BLaER1 (cell line): ENCODE measurements at regions not wholly inside any gene's neighbourhood (a gene's known extent, or its start where the extent isn't known, plus 50 kb on each side); places are given as distances from the start of the nearest gene placed in this dataset.

Experiments used
- H3K27ac ChIP-seq: shearing (Covaris generic); formaldehyde crosslinking; 2 replicates; pipeline ENCODE4 v1.8.1; 2022
- H3K27me3 ChIP-seq: shearing (Covaris generic); formaldehyde crosslinking; 2 replicates; pipeline ENCODE4 v1.8.1; 2022
- H3K36me3 ChIP-seq: shearing (Covaris generic); formaldehyde crosslinking; 2 replicates; pipeline ENCODE4 v1.8.1; 2022
- H3K4me1 ChIP-seq: shearing (Covaris generic); formaldehyde crosslinking; 2 replicates; pipeline ENCODE4 v1.8.1; 2022
- H3K4me2 ChIP-seq: shearing (Covaris generic); formaldehyde crosslinking; 2 replicates; pipeline ENCODE4 v1.8.1; 2022
- H3K4me3 ChIP-seq: shearing (Covaris generic); formaldehyde crosslinking; 2 replicates; pipeline ENCODE4 v1.8.1; 2022
- H3K9ac ChIP-seq: shearing (Covaris generic); formaldehyde crosslinking; 2 replicates; pipeline ENCODE4 v1.8.1; 2022
- H3K9me3 ChIP-seq: shearing (Covaris generic); formaldehyde crosslinking; 2 replicates; pipeline ENCODE4 v1.8.1; 2022
- H4K20me1 ChIP-seq: shearing (Covaris generic); formaldehyde crosslinking; 2 replicates; pipeline ENCODE4 v1.8.1; 2022
- Cebpa-rat ChIP-seq: shearing (Covaris generic); IDR thresholded peaks from 2 replicates; pipeline ENCODE4 v1.8.1; 2022

DNA sequence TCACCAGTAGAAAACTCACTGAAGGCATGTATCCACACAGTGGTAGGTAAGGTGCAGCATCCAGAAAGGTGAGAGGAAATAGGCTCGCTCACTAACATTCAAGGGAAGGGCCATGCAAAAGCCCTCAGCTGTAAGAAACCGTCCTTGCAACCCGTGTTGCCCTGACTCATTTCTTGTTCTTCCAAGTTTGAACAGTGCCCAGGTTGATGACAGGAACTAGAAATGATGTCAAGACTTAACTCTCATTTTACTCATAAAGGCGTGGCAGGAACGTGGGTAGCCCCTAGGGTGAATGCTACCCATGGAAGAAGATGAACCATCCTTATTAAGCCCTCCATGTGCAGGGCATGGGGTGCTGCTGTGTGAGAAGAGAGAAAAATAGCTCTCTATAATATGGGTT, 187.6 kb downstream of the CD83 start:
- Histone ChIP-seq H3K9ac (no peak overlapping the region), H3K4me3 (no peak overlapping the region), H3K36me3 (no peaks in the 10 kb centered on the region), H3K27ac (no peak overlapping the region), H4K20me1 (no peaks in the 10 kb centered on the region), H3K4me1 (no peaks in the 10 kb centered on the region), H3K27me3 (no peaks in the 10 kb centered on the region), H3K4me2 (no peak overlapping the region), H3K9me3 (peaks cover 8% of the 10 kb centered on the region; the same call in 1 of the 2 replicates)
- no peak for TF ChIP-seq Cebpa-rat

- no peaks in the 10 kb centered on the region for H3K27me3 ChIP-seq
- no peaks in the 10 kb centered on the region for H3K4me1 ChIP-seq
- H3K27ac ChIP-seq = no peak overlapping the region
- H4K20me1 ChIP-seq = no peaks in the 10 kb centered on the region
- H3K9me3 ChIP-seq = peaks cover 8% of the 10 kb centered on the region; the same call in 1 of the 2 replicates
- no peaks in the 10 kb centered on the region for H3K36me3 ChIP-seq
- no peak overlapping the region for H3K4me3 ChIP-seq
- H3K4me2 ChIP-seq = no peak overlapping the region
- no peak overlapping the region for H3K9ac ChIP-seq
- no peak for TF ChIP-seq Cebpa-rat
These were observed 188.1 kb downstream of the CD83 start for GRCh38 chr6:14305624-14306023.

DNA sequence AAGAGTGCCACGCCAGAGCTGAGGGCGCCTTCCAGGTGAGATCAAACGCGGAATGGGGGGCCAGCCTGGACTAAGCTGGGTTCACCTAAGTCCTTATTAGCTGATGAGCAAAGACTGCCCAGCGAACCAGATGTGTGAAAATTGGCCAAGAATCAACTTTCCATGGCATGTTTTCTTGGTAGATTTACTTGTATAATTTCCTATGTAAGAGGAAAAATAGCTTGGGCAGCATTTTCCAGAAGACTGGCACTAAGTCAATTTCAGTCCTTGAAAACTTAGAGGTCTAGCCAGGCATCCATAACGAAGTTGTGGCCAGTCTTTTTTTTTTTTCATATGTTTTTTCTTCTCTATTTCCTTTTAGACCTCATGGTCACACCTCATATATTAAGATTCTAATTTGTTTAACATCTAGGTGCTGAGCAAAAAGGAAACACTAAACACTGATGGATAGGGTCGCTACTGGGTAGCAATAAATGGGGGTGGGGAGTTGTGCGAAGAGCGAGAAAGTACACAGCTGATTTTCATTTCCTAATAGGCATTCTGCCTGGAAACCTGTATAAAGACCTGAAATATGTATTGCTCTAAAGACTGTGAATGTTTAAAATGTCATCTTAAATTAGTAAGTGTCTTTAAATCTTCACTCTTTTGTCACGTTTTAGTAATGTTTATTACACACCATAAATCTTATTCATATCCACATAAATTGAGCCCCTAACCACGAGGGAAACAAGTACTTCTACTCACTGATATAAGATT, 188.8 kb downstream of the CD83 start:
- Histone ChIP-seq H3K27me3 (no peaks in the 10 kb centered on the region), H3K9me3 (peaks cover 8% of the 10 kb centered on the region; the same call in 1 of the 2 replicates), H3K4me3 (no peak overlapping the region), H4K20me1 (no peaks in the 10 kb centered on the region), H3K4me2 (no peak overlapping the region), H3K27ac (no peak overlapping the region), H3K36me3 (no peaks in the 10 kb centered on the region), H3K4me1 (no peaks in the 10 kb centered on the region), H3K9ac (no peak overlapping the region)
- no peak for TF ChIP-seq Cebpa-rat

GRCh38 chr6:14309516-14309915, 191.9 kb downstream of the CD83 start:
- Histone ChIP-seq H3K4me1 (peaks cover 11% of the 10 kb centered on the region), H3K36me3 (no peaks in the 10 kb centered on the region), H3K9ac (no peak overlapping the region), H3K27me3 (no peaks in the 10 kb centered on the region), H3K9me3 (peaks cover 5% of the 10 kb centered on the region; the same call in 1 of the 2 replicates), H3K4me2 (no peak overlapping the region), H4K20me1 (no peaks in the 10 kb centered on the region), H3K4me3 (no peak overlapping the region), H3K27ac (no peak overlapping the region)
- no peak for TF ChIP-seq Cebpa-rat

DNA sequence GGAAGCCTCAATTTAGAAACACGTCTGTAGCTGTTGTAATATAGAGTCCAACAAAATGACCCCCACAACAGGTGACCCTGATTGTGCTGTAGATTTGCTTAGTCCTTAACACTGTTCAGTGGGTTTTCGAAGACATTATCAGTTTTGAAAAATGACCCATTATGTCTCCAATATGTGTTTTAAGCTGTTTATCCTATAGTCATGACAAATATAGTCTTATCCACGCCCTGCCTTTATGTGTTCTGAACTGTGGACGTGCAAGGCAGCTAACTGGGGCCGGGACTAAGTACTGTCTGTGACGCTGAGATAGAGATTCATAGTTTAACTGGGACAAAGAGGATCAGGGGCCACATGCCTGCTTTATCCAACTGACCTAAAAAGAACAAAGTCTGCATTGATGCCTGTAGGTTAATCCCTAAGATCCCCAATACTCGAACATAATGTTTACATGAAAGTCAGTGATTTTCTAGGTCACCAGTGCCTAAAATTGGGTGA, 192.4 kb downstream of the CD83 start:
- Histone ChIP-seq H3K4me2 (no peak overlapping the region), H3K9ac (no peak overlapping the region), H3K4me3 (no peak overlapping the region), H4K20me1 (no peaks in the 10 kb centered on the region), H3K9me3 (peaks cover 5% of the 10 kb centered on the region; the same call in 1 of the 2 replicates), H3K36me3 (no peaks in the 10 kb centered on the region), H3K27ac (no peak overlapping the region), H3K4me1 (peaks cover 16% of the 10 kb centered on the region), H3K27me3 (no peaks in the 10 kb centered on the region)
- TF ChIP-seq Cebpa-rat = no peak

DNA sequence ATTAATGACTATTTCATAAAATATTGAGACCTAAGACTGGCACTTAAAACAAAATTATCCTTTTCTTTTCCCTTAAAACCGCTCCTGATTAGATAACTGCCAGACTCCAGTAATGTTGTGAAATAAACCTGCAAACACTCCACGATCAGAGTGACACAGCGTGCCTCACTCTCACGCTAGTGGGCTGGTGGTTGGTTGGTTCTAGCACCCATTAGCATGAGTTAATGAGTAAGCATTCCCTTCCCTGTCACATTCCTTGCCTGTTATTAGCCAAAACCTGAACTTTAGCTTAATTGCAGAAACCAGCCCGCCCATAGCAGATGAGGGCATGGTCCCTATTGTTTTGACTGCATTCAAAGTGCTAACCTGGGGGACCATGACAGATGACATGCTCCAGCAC, 193.4 kb downstream of the CD83 start:
- Histone ChIP-seq H4K20me1 (no peaks in the 10 kb centered on the region), H3K4me1 (peaks cover 26% of the 10 kb centered on the region), H3K27me3 (no peaks in the 10 kb centered on the region), H3K9ac (no peak overlapping the region), H3K27ac (no peak overlapping the region), H3K9me3 (peaks cover 5% of the 10 kb centered on the region; the same call in 1 of the 2 replicates), H3K4me2 (no peak overlapping the region), H3K4me3 (no peak overlapping the region), H3K36me3 (no peaks in the 10 kb centered on the region)
- no peak for TF ChIP-seq Cebpa-rat

DNA sequence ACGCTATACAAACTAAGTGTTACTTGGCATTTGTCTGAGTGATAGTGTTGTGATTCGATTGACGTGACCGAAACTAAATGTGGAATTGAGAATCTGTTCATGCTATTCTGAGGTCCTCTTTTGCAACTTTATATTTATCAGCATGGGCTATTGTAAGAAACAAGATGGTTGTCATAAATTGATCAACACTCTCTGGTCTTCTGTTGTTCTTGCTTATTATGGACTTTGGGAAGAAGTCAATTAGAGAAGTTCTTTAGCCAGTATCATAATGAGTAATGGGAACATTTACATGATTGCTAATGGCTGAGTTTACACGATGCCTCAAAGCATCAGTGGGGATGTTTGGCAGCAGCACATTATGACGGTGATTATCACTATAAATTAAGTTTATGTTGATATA, 195.0 kb downstream of the CD83 start:
- Histone ChIP-seq H3K36me3 (no peaks in the 10 kb centered on the region), H3K9ac (no peak overlapping the region), H3K27ac (no peak overlapping the region), H3K9me3 (peaks cover 5% of the 10 kb centered on the region; the same call in 1 of the 2 replicates), H4K20me1 (no peaks in the 10 kb centered on the region), H3K27me3 (no peaks in the 10 kb centered on the region), H3K4me2 (no peak overlapping the region), H3K4me1 (peaks cover 42% of the 10 kb centered on the region), H3K4me3 (no peak overlapping the region)
- no peak for TF ChIP-seq Cebpa-rat

DNA sequence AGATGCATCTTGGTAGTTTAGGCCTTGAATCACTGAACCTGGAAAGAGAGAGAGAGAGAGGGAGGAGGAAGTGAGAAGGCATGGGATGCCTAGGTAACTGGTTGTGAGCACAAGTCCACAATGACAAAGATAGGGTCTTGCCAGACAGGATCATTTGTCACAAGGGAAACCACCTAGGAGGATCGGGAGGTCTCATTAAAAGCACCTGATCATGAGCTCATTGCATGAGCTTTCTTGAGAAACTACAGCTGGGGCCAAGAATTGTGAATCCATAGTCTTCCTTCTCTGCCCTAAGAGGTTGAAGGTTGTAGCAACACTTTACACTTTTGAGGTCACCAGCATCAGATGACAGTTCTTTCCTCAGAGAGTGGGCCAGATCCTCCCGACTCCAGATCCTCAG, 195.7 kb downstream of the CD83 start:
- no peak overlapping the region for H3K4me2 ChIP-seq
- no peak for TF ChIP-seq Cebpa-rat

DNA sequence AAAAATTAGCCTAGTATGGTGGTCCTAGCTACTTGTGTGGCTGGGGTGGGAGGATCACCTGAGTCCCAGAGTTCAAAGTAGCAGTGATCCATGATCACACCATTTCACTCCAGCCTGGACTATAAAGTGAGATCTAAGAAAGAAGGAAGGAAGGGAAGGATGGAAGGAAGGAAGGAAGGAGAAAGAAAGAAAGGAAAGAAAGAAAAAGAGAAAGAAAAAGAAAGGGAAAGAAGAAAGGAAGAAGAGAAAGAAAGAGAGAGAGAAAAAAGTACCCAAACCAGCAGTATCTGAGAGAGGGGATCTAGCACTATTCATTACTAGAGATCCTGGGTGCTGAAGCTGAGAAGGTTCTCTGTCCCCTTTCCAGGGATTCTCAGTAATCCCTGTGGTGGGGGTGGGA, 197.8 kb downstream of the CD83 start:
- H3K27me3 ChIP-seq = no peaks in the 10 kb centered on the region
- no peak overlapping the region for H3K9ac ChIP-seq
- peak overlapping the region; percentile 62 for H3K4me2 ChIP-seq
- no peaks in the 10 kb centered on the region for H3K36me3 ChIP-seq
- TF ChIP-seq Cebpa-rat = no peak
- H3K4me3 ChIP-seq = no peak overlapping the region
- 0 out of 2 replicates have a peak overlapping the region, but pooled peaks have one; percentile 10 for H3K27ac ChIP-seq
- H3K9me3 ChIP-seq = peaks cover 5% of the 10 kb centered on the region; the same call in 1 of the 2 replicates
- peaks cover 49% of the 10 kb centered on the region for H3K4me1 ChIP-seq
- H4K20me1 ChIP-seq = no peaks in the 10 kb centered on the region

More for the DNA sequence above, 195.7 kb downstream of the CD83 start:
- H4K20me1 ChIP-seq = no peaks in the 10 kb centered on the region
- no peak overlapping the region for H3K4me3 ChIP-seq
- H3K4me1 ChIP-seq = peaks cover 48% of the 10 kb centered on the region
- no peaks in the 10 kb centered on the region for H3K36me3 ChIP-seq
- peaks cover 5% of the 10 kb centered on the region; the same call in 1 of the 2 replicates for H3K9me3 ChIP-seq
- no peak overlapping the region for H3K9ac ChIP-seq
- no peaks in the 10 kb centered on the region for H3K27me3 ChIP-seq
- H3K27ac ChIP-seq = no peak overlapping the region

- peak overlapping the region; percentile 15 for H3K27ac ChIP-seq
- no peak for TF ChIP-seq Cebpa-rat
- no peak overlapping the region for H3K4me3 ChIP-seq
- H3K27me3 ChIP-seq = no peaks in the 10 kb centered on the region
- H3K9me3 ChIP-seq = peaks cover 5% of the 10 kb centered on the region; the same call in 1 of the 2 replicates
- no peaks in the 10 kb centered on the region for H3K36me3 ChIP-seq
- H3K4me1 ChIP-seq = peaks cover 49% of the 10 kb centered on the region
- H3K9ac ChIP-seq = peak overlapping the region; percentile 11; the same call in 1 of the 2 replicates
- no peaks in the 10 kb centered on the region for H4K20me1 ChIP-seq
- peak overlapping the region; percentile 62 for H3K4me2 ChIP-seq
These were observed 199.2 kb downstream of the CD83 start for GRCh38 chr6:14316651-14317386.
